PC-3 (cell line): ENCODE measurements at regions not wholly inside any gene's neighbourhood (a gene's known extent, or its start where the extent isn't known, plus 50 kb on each side); places are given as distances from the start of the nearest gene placed in this dataset.

Experiments used
- EZH2 ChIP-seq: fragments of 300-600 bp; sonication (generic); IDR thresholded peaks from one replicate; pipeline ENCODE4 v1.6.1; 2017; ENCODE audit warnings: antibody characterized with exemption, mild to moderate bottlenecking, low read length; ENCODE audit not compliant: unreplicated experiment
- EZH2phosphoT487 ChIP-seq: fragments of 300-600 bp; sonication (generic); IDR thresholded peaks from 2 replicates; pipeline ENCODE4 v1.6.1; 2018; ENCODE audit warnings: mild to moderate bottlenecking, antibody characterized with exemption, low read length, borderline replicate concordance
- TF ChIP-seq, protein P1 (sequence below): fragments of 300-600 bp; sonication (generic); conservative IDR thresholded peaks from 2 replicates; pipeline ENCODE4 v1.5.1; 2017; ENCODE audit warnings: antibody characterized with exemption, low read depth, mild to moderate bottlenecking, low read length

DNA sequence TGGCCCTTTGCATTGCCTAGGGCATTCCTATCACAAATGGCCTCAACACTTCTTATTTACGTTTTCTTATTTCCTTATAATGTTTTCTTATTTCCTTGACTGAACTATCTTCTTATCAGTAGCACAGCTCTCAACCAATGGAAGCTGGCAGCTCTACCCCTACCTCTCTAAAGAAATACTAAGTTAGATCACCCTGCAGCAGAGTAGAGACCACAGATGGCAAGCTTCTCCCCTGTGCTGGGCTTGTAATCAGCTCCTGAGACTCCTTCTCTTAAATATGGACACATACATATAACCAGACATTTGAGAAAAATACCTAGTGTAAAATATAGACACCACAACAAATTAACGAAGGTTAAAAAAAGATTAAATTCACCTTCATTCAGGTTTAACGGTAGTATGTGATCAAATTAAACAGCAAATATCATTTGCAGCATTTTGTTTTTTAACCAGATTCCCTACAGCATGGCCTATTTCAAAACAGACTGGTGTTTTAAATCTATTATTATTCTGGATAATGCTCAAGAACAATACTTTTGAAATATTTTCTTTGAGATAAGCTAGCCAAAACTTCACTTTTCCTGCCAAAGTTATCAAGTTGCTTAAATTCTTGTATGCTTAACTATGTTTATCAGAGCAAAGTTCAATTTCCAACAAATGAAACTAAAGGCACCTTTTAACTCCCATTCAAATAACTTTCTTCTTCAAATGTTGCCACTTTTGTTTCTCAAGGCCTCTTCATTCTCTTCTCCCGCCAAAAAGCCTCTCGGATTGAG lies 54.3 kb downstream of the SLC41A2 start:
- no peak for TF ChIP-seq EZH2
- TF ChIP-seq, protein P1, sequence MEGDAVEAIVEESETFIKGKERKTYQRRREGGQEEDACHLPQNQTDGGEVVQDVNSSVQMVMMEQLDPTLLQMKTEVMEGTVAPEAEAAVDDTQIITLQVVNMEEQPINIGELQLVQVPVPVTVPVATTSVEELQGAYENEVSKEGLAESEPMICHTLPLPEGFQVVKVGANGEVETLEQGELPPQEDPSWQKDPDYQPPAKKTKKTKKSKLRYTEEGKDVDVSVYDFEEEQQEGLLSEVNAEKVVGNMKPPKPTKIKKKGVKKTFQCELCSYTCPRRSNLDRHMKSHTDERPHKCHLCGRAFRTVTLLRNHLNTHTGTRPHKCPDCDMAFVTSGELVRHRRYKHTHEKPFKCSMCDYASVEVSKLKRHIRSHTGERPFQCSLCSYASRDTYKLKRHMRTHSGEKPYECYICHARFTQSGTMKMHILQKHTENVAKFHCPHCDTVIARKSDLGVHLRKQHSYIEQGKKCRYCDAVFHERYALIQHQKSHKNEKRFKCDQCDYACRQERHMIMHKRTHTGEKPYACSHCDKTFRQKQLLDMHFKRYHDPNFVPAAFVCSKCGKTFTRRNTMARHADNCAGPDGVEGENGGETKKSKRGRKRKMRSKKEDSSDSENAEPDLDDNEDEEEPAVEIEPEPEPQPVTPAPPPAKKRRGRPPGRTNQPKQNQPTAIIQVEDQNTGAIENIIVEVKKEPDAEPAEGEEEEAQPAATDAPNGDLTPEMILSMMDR, result no peak
- TF ChIP-seq EZH2phosphoT487, result no peak
